NCI-H82 treated with DMSO at 0.1 percent for 48 hours (cell line): ENCODE measurements at regions not wholly inside any gene's neighbourhood (a gene's known extent, or its start where the extent isn't known, plus 50 kb on each side); places are given as distances from the start of the nearest gene placed in this dataset.
A peak's percentile ranks its signal among the peaks of the same experiment; 100 is the strongest.
"Not testable (repeated sequence)": the region's sequence is repeated elsewhere in the genome, so short reads cannot be mapped to it uniquely, and the experiment has no call there.

ENCODE experiments used
- DNase-seq: peaks from one replicate; lab custom pipeline; 2025; ENCODE audit not compliant: unreplicated experiment; lab: John Stamatoyannopoulos, UW

DNA sequence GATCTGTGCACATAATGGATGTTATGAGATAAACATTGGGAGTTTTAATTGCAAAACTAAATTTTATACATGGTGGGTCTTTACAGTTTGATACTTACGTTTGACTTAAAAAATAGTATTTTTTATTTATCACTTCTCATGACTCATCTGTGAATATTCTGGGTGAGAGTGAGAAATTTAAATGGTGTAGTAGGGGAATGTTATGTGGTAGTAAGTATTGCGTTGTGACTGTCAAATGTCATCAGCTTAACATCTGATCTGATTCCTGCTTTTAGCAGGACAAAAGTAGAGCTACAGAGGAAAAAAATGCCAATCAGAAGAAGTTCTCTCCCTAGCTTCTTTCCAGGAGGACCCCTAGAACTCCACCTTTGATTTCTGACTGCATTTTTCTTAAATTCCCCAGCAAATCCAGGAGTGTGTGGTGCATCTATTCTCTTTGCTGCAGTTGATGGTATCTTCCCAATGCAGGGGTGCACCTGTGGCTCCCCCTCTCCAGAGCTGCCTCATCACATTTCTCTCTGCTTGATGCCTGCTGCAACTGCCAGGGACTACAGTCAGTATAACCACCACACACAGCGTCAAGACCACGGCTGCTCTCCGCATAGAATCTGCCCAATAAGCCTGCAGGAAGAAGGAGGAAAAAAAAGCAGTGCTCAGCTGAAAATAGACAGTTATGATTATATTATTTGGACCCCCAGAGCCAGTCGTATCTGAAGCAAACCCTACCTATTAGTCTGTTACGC lies 151.3 kb upstream of the THUMPD2 start:
- no peak for DNase-seq

DNA sequence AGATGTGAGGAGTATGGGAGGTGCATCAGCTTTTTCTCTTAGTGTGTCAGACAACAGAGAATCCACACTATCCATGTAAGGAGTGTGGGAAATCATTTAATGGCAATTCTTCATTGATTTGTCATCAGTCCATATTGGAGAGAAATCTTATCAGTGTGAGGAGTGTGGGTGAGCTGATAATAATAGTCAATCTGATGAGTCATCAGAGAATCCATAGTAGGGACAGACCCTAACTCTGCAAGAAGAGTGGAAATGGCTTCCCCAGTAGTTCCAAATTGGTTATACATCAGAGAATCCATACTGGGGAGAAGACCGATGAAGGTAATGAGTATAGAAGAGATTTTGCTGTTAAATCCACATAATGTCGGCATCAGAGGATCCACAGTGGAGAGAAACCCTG lies 150.5 kb upstream of the THUMPD2 start:
- no peak for DNase-seq

DNA sequence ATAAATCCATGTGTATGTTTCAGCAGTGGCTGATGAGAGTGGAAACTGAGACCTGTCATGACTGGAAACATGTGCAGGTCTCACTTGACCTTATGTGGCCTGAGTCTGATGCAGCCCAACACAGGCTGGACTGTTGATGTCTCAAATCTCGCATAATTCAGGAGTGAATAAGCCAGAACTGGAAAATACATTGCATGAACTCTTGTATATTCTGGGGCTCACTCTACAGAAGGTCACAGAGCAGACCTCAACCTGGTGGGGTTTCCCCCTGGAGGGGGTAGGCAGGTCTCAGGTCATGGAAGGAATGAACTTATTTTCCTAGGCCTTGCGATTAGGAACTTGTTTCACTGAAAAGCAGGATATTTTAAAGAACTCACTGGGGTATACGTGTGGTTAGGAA lies 146.3 kb upstream of the THUMPD2 start:
- no peak for DNase-seq

DNA sequence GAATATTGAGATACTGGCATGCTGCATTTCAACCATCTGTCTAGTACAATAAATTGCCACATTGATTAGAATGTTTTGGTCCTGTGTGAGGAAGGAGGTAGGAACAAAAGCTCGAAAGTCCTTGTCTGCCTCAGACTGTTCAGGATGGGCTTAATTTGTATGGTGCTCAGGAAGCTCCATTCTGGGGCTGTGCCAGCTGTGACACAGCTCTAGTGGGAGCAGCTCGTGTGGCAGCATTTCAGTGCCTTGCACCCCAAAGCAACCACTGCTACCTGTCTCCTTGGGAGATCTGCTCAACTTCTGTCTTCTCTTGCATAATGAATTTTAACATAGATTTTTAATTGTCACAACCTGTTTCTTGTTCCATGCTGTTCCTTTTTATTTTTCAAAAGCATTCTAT lies 144.4 kb upstream of the THUMPD2 start:
- DNase-seq, result no peak

DNA sequence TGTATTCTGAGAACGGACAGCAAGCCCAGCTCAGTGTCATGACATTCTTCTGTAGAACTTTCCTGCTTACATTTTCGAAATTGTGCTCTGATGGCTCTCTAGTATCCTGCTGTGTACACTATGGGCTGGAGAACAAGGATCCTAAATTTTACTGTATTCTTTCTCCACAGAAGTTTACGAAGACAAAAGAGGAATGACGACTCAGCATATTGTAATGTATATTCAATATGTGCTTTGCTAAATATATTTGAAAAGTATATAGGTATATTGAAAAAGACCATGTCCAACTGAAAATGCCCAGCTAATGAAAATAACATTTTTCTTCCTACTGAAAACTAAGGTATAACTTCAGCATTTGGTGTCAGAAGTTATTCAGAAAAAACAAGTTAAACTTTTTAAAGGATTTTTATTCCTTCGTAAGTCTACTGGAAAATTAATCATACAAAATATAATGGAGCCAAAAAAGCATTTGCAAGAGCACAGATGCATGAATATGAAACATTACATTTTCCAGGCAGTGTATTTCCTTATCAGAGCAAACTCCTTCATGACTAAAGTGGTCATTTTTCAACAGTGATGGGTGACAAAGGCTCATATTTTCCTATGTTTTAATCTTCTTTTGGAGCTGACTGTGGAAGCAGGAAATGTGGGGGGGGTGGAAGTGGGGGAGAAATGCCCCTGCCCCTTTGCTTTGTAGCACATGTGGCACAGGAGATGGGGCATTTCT lies 143.8 kb upstream of the THUMPD2 start:
- DNase-seq, result no peak

DNA sequence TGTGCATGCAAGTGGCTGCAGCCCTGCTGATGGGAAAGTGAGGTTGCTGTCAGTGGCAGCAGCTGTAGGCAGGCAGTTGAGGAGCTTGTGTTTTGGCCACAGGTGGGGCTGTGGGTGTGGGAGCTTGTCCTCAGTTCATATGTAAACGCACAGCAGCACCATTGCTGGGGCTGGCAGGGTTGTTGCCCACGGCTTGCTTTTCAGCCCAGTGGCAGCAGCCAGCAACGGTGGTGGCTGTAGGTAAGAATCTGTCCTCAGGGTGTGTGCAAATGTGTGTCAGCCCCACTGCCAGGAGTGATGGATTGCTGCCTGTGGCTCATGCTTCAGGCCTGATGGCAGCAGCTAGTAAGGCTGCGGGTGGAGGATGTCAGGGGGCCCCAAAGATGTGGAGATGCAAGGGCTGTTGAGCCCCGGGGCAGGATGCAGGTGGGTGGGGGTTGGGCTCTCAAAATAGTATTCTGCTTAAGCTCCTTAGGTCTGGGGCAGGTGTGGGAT lies 141.3 kb upstream of the THUMPD2 start:
- peak; percentile 19 for DNase-seq

DNA sequence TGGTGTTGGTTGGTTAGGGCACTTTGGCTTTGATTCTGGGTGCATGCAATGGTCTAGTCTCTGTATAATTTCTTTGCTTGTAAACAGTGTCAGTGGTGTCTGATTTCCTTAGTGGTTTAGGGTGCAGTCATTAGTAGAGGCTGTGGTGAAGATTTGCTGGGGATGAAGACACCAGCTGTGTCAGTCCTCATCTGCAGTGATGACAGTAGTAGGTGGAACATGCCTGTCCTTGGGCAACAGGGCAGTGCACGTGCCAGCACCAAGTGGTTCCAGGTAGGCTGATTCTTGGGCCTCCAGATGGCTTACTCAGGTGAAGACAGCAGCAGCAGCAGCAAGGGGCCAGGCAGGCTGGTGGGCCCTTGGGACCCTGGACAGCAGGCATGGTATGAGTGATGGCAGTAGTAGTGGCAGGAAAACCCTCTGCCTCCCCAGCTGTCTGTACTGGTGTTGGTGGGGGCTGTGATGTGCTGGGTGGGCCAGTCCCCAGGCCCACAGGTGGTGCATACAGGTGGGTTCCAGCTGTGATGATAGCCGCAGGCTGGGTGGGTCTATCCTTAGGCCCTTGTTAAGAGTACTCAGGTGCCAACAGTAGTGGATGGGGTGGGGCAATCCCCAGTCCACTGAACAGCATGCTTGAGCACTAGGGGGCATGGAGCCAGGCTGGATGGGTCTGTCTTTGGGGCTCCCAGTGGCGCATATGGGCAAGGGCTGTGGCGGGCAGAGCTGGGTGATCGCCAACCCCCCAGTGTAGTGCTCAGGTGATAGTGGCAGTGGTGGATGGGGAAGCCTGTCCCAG lies 140.7 kb upstream of the THUMPD2 start:
- no peak for DNase-seq

DNA sequence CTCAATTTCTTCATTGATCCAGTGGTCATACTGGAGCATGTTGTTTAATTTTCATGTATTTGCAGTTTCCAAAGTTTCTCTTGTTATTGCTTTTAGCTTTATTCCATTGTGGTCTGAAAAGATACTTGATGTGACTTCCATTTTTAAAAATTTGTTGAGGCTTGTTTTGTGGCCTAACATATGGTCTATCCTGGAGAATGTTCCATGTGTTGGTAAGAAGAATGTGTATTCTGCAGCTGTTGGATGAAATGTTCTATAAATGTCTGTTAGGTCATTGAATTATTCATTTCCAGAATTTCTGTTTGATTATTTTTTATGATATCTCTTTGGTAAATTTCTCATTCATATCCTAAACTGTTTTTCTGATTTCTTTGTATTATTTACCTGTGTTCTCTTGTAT lies 139.8 kb upstream of the THUMPD2 start:
- DNase-seq, result no peak

DNA sequence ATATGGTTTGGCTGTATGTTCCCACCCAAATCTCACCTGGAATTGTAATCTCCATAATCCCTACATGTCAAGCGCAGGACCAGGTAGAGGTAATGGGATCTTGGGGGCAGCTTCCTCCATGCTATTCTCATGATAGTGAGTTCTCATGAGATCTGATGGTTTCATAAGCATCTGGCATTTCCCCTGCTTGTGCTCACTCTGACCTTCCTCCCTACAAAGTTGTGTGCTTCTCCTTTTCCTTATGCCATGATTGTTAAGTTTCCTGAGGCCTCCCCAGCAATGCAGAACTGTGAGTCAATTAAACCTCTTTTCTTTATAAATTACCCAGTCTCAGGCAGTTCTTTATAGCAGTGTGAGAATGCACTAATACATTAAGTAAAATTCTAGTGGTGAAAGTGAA lies 138.3 kb upstream of the THUMPD2 start:
- DNase-seq, result not testable (repeated sequence)

DNA sequence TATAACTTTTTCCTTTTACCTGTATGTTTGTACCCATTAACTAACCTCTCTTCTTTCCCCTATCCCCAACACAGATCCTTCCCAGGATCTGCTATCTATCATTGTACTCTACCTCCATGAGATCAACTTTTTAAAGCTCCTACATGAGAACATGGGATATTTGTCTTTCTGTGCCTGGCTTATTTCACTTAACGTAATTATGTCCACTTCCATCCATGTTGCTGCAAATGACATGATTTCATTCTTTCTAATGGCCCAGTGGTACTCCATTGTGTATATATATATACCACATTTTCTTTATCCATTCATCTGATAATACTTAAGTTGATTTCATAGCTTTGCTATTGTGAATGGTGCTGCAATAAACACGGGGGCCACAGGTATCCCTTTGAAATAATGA lies 135.9 kb upstream of the THUMPD2 start:
- DNase-seq, result no peak

DNA sequence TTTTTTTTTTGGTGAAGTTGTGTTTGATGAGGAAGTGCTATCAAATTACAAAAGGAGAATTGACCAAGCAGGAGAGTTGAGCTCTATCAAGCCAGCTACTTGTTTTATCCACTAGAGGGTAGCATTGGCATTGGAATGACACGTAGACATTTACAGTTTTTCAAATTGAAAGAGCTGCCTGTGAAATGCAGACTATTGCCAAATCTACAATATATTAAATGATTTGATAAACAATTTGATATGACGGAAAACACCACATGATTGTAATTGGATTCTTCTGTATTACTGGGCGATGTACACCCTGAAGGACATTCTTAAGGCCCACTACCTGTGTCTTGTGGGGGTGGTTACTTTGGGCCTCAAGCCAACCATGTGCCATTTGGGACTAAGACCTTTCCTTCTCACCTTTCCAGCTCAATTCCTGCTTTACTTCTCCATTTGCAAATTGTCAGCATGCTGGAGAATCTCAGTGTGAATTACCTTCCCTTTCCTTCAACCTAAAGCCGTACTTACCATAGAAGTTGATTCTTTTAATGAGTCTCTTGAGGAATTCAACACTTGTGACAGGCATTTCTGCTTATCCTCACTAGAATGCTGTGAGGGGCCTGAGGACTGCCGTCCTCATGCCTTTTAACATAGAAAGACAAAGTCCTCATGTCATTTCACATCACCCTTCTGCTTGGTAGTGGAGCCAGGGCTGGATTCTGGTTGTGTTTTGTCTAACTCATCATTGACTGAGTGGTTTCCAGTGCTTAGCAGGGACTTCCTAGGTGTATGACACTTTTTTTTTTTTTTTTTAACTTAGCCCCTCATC lies 134.8 kb upstream of the THUMPD2 start:
- DNase-seq, result peak; percentile 57

DNA sequence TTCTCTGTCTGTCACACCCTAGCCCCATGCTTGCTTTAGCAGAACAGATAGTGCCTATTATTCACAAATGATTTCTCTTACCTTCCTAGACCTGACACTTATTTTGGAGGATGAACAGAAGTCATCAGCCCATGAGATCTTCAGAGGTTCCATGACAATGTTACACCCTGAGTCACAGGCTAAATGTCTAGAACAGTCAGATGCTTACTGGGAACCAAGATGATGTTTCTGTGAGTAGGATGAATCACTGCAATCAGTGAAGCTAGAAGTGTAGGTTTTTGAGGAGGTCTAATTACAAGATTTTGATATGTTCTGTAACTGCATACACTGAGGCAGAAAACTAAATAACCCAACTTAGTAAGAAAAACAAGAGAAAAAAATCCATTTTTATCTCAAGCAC lies 123.0 kb upstream of the THUMPD2 start:
- no peak for DNase-seq

DNA sequence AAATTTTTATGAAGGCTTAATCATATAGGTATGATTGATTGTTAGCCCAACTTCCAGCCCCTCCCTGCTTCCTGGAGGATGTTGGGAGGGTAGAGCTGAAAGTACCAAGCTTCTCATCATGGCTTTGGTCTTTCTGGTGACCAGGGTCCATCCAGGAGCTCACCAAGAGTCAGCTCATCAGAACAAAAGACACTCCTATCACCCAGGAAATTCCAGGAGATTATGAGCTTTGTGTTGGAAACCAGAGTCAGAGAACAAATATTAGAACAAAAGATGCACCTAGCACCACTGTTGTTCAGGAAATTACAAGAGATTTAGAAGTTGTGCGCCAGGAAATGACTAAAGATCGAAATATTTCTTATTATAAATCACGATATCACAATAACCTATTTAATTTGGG lies 119.9 kb upstream of the THUMPD2 start:
- no peak for DNase-seq

DNA sequence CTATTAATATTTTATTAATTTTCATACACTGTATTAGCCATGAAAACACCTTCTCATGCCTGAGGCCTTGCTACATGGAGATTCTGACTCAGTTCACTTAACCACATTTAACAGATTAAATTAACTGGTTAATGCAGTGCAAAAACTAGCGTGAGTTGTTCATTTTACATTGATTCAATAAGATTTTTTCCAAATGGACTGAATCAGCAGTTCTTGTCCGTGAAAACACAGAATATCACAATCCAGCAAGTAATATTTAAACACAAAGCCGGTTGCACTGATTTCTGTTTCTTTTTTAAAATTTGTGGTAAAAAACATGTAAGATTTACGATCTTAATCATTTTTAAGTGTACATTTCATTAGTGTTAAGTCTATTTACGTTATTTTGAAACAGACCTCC lies 118.2 kb upstream of the THUMPD2 start:
- no peak for DNase-seq

DNA sequence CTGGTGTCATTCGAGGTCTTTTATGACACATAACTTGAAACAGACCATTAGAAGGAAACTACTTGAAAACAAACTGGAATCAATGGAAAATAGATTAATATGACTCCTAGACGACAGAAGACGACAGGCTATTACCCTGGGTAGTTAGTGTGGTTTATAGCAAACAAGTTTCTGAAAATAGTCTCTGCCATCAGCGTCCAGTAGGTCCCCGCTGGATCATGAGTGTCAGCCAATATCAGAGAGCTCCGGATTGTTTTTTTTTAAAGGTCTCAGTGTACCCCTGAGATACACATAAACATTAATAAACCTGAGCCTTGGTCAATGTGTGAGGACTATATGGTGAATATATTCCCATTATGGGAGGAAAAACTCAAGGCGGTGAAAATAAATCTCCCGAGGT lies 115.0 kb upstream of the THUMPD2 start:
- no peak for DNase-seq

DNA sequence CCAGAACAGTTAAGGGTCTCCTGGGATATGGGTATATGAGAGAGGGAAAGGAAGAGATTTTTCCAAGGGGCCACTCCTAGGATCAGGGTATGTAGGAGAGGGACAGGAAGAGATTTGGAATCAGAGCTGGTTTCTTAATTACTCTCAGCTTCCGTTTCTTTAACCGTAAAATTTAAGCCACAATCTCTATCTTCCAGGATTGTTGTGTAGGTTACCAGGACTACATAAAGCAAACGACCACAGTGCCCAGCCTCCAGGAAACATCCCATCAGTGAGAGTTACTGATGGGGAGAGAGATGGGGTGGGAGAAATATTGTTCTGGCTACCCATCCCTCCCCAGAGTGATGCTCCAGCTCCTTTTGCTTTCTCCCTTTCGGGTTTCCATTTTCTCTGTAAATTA lies 114.6 kb upstream of the THUMPD2 start:
- no peak for DNase-seq

DNA sequence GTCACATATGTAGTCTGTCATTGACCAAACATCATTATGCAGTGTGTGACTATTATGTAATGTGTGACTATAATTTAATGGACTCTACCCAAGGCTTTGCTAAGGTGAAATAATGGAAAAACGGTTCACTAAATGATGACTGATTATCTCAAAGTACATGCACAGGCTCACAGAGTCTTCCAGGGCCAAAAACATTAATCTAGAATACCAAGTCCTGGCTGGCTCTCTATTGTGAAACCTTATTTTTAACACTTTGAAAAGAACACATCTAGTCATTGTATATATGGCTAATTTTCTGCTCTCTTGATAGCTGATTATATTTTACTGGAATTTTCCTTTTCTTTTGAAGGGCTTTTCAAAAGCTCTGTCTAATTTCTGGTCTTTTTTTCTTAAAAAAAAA lies 102.9 kb upstream of the THUMPD2 start:
- no peak for DNase-seq

DNA sequence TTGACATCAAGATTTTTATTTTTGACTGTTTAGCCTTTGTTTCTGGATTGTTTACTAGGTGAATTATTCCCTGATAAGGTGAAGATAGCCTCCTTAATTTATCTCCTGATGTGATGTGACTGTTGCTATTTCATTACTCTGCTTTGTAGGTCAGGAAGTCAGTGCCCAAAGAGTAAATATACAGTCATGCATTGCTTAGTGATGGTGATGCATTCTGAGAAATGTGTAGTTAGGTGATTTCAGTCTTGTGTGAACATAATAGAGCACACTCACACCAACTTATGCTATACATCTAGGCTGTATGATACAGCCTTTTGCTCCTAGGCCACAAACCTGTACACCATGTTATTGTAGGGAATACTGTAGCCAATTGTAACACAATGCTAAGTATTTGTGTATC lies 102.4 kb upstream of the THUMPD2 start:
- no peak for DNase-seq

DNA sequence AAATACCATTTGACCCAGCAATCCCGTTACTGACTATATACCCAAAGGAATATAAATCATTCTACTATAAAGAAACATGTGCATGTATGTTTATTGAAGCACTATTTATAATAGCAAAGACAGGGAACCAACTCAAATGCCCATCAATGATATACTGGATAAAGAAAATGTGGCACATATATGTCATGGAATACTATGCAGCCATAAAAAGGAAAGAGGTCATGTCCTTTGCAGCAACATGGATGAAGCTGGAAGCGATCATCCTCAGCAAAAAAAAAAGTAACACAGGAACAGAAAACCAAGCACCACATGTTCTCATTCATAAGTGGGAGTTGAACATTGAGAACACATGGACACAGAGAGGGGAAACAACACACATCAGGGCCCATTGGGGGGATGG lies 99.9 kb upstream of the THUMPD2 start:
- not testable (repeated sequence) for DNase-seq

DNA sequence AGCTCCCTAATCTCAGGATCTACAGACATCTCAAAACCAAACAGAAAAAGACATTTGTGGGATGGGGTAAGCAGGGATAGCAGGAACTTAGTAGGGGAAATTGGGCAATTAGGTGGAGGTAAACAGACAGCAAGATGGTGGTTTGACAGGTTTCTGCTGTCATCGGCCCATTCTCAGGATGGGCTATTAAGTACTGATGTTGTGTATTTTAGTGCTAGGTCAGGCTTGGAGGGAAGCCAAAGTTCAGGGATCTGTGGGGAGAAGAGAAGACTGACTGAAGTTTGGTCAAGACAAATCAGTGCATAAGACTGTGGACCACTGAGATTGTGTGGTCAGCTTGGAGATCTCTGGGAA lies 96.8 kb upstream of the THUMPD2 start:
- DNase-seq, result no peak
